PC-3 (cell line): ENCODE measurements at regions not wholly inside any gene's neighbourhood (a gene's known extent, or its start where the extent isn't known, plus 50 kb on each side); places are given as distances from the start of the nearest gene placed in this dataset.

Experiments
- ATAC-seq: fragments of 200-7000 bp; cut with Tn5 transposase; 2 replicates; pipeline ENCODE4 v1.9.1; 2020; ENCODE audit warnings: mild to moderate bottlenecking, moderate library complexity
- BruUV-seq: library from RNA; stranded (reverse); fragments of 400-500 nt; replicated peaks from 2 replicates; lab custom pipeline; 2021; lab: Mats Ljungman, UMichigan
- CTCF ChIA-PET: fragments of 300-600 bp; sonication (Branson Sonifier 250); formaldehyde crosslinking; loops from one replicate; lab custom pipeline; 2022; ENCODE audit warnings: antibody characterized with exemption; lab: Charles Lee
- POLR2A ChIA-PET: fragments of 300-600 bp; sonication (Branson Sonifier 250); formaldehyde crosslinking; loops from one replicate; lab custom pipeline; 2022; ENCODE audit warnings: antibody characterized with exemption; ENCODE audit not compliant: unreplicated experiment; lab: Charles Lee
- DNase-seq: peaks from one replicate; pipeline ENCODE4 v3.0.0-alpha.2; 2015
- H2AFZ ChIP-seq: fragments of 300-600 bp; sonication (generic); 2 replicates; pipeline ENCODE4 v1.6.0; 2016; ENCODE audit warnings: antibody characterized with exemption, low read length
- H3F3A ChIP-seq: fragments of 300-600 bp; sonication (generic); one replicate; pipeline ENCODE4 v1.6.0; 2017; ENCODE audit warnings: antibody characterized with exemption, low read length, control low read depth, mild to moderate bottlenecking; ENCODE audit not compliant: unreplicated experiment
- H3K27ac ChIP-seq: fragments of 300-600 bp; sonication (generic); 2 replicates; pipeline ENCODE4 v1.5.1; 2016; ENCODE audit warnings: mild to moderate bottlenecking, low read length
- H3K27me3 ChIP-seq: fragments of 300-600 bp; sonication (generic); 2 replicates; pipeline ENCODE4 v1.6.1; 2016; ENCODE audit warnings: low read length, mixed read lengths
- H3K36me3 ChIP-seq: fragments of 300-600 bp; sonication (generic); 2 replicates; pipeline ENCODE4 v1.6.1; 2016; ENCODE audit warnings: low read depth, mixed run types, low read length, mixed read lengths
- H3K4me1 ChIP-seq: fragments of 300-600 bp; sonication (generic); 2 replicates; pipeline ENCODE4 v1.5.1; 2016; ENCODE audit warnings: low read length; ENCODE audit not compliant: insufficient read depth
- H3K4me2 ChIP-seq: fragments of 300-600 bp; sonication (generic); 2 replicates; pipeline ENCODE4 v1.6.0; 2016; ENCODE audit warnings: low read length
- H3K4me3 ChIP-seq: fragments of 300-600 bp; sonication (generic); 2 replicates; pipeline ENCODE4 v1.5.1; 2016; ENCODE audit warnings: mild to moderate bottlenecking, low read length, mixed read lengths
- H3K79me2 ChIP-seq: fragments of 300-600 bp; sonication (generic); 2 replicates; pipeline ENCODE4 v1.6.1; 2017; ENCODE audit warnings: low read length, mixed read lengths
- H3K9ac ChIP-seq: fragments of 300-600 bp; sonication (generic); 2 replicates; pipeline ENCODE4 v1.6.0; 2016; ENCODE audit warnings: mild to moderate bottlenecking, low read length
- H3K9me2 ChIP-seq: fragments of 300-600 bp; sonication (generic); replicated peaks from 2 replicates; pipeline ENCODE4 v1.6.1; 2016; ENCODE audit warnings: mixed run types, low read length, mixed read lengths
- H3K9me3 ChIP-seq: fragments of 300-600 bp; sonication (generic); 2 replicates; pipeline ENCODE4 v1.6.1; 2016; ENCODE audit warnings: low read length, mixed read lengths
- H4K20me1 ChIP-seq: fragments of 300-600 bp; sonication (generic); 2 replicates; pipeline ENCODE4 v1.6.1; 2016; ENCODE audit warnings: low read length, mixed read lengths
- EZH2 ChIP-seq: fragments of 300-600 bp; sonication (generic); IDR thresholded peaks from one replicate; pipeline ENCODE4 v1.6.1; 2017; ENCODE audit warnings: antibody characterized with exemption, mild to moderate bottlenecking, low read length; ENCODE audit not compliant: unreplicated experiment
- EZH2phosphoT487 ChIP-seq: fragments of 300-600 bp; sonication (generic); IDR thresholded peaks from 2 replicates; pipeline ENCODE4 v1.6.1; 2018; ENCODE audit warnings: mild to moderate bottlenecking, antibody characterized with exemption, low read length, borderline replicate concordance
- intact Hi-C: fragments of 100-400 bp; cut with micrococcal nuclease; formaldehyde crosslinking; loops from 2 replicates; pipeline ENCODE4 v1.9.0; 2023
- TF ChIP-seq, protein P1 (sequence below): fragments of 300-600 bp; sonication (generic); conservative IDR thresholded peaks from 2 replicates; pipeline ENCODE4 v1.5.1; 2017; ENCODE audit warnings: antibody characterized with exemption, low read depth, mild to moderate bottlenecking, low read length

DNA sequence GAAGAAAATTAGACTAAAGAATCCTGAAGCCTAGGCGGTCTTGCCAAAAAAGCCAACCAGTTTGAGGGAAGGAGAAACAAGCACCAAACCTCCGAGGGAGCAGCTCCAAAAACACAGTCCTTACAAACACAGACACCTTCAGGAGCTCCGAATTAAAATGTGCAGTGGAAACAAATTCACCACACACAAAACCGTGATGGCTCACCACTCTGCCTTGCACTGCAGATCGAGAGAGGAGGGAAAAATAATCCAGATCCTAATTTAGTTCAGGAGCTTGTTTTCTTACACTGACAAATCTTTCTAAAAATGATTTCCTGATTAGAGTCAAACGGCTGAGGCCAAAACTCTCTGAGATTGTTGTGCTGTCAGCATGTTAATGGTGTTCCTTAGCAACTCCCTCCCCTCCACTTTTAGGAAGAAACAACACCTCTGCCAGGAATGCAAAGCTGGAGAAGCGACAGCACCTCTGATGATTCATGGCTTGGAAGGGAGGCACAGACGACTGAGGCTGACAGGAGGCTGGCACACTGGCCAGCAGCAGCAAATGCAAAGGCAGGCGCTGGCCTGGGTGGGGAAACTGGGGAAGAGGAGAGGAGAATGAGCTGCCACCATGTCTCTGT is 249.4 kb upstream of the KLHL29 start:
- H3K79me2 ChIP-seq = no peaks in the 10 kb centered on the region
- peak; percentile 17 for DNase-seq
- TF ChIP-seq EZH2 (no peak), EZH2phosphoT487 (no peak)
- TF ChIP-seq, protein P1, sequence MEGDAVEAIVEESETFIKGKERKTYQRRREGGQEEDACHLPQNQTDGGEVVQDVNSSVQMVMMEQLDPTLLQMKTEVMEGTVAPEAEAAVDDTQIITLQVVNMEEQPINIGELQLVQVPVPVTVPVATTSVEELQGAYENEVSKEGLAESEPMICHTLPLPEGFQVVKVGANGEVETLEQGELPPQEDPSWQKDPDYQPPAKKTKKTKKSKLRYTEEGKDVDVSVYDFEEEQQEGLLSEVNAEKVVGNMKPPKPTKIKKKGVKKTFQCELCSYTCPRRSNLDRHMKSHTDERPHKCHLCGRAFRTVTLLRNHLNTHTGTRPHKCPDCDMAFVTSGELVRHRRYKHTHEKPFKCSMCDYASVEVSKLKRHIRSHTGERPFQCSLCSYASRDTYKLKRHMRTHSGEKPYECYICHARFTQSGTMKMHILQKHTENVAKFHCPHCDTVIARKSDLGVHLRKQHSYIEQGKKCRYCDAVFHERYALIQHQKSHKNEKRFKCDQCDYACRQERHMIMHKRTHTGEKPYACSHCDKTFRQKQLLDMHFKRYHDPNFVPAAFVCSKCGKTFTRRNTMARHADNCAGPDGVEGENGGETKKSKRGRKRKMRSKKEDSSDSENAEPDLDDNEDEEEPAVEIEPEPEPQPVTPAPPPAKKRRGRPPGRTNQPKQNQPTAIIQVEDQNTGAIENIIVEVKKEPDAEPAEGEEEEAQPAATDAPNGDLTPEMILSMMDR = no peak
- no peaks in the 10 kb centered on the region for H3K9me2 ChIP-seq
- H3K4me2 ChIP-seq = no peak overlapping the region
- H2AFZ ChIP-seq = no peak overlapping the region
- H3K9me3 ChIP-seq = no peaks in the 10 kb centered on the region
- no peaks in the 10 kb centered on the region for H3K27me3 ChIP-seq
- no peaks in the 10 kb centered on the region for H3K4me1 ChIP-seq
- no peak overlapping the region for H3K9ac ChIP-seq
- intact Hi-C loops = no loop called here
- no peak overlapping the region for H3K4me3 ChIP-seq
- POLR2A ChIA-PET = no interaction called here
- CTCF ChIA-PET = no interaction called here
- H3F3A ChIP-seq = no peaks in the 10 kb centered on the region
- ATAC-seq = no peak
- no peak overlapping the region for H3K27ac ChIP-seq
- no TSS peak for BruUV-seq
- H4K20me1 ChIP-seq = no peaks in the 10 kb centered on the region
- H3K36me3 ChIP-seq = no peaks in the 10 kb centered on the region

DNA sequence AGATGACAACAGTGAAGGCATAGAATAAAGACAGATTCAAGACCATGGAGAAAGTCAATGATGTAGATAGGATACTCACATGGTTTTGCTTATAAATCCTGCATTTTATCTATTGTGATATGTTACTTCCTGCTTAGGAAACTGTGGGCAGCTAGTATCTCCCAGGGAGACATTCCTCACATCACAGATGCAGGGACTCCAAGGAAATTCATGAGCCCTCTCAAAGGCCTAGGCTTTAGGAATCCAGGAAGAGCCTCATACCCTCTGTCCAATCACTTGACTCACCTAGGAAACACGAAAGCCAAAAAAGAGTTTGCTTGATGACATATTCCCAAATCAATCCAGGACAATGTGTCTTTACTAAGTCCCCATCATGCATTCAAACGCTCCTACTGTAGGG is 247.8 kb upstream of the KLHL29 start:
- H3K4me3 ChIP-seq = no peak overlapping the region
- H3K79me2 ChIP-seq = no peaks in the 10 kb centered on the region
- DNase-seq (no peak), ATAC-seq (no peak)
- H2AFZ ChIP-seq = no peak overlapping the region
- no peaks in the 10 kb centered on the region for H3K27me3 ChIP-seq
- H3K9ac ChIP-seq = no peak overlapping the region
- no peak for TF ChIP-seq EZH2
- no peak for TF ChIP-seq EZH2phosphoT487
- TF ChIP-seq, protein P1 = no peak
- H3K4me1 ChIP-seq = no peaks in the 10 kb centered on the region
- CTCF ChIA-PET = no interaction called here
- H3K36me3 ChIP-seq = no peaks in the 10 kb centered on the region
- H3K27ac ChIP-seq = no peak overlapping the region
- no peaks in the 10 kb centered on the region for H3K9me3 ChIP-seq
- intact Hi-C loops = no loop called here
- POLR2A ChIA-PET = no interaction called here
- no peaks in the 10 kb centered on the region for H4K20me1 ChIP-seq
- no peaks in the 10 kb centered on the region for H3F3A ChIP-seq
- no peak overlapping the region for H3K4me2 ChIP-seq
- no peaks in the 10 kb centered on the region for H3K9me2 ChIP-seq
- no TSS peak for BruUV-seq

DNA sequence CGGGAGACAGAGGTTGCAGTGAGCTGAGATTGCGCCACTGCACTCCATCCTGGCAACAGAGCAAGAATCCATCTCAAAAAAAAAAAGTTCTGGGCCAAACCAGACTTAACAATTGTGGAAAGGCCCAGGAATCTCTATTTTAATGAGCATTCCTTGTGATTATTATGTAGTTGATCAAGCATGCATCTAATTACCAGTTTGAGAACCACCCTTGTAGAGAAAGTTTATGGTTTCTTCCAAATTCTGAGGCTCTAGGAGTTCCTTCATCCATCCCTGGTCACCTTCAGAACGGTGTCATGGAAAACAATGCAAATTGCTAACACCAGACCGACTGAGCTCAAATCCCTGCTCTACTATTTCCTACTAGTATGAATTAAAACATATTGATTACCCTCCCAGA is 246.3 kb upstream of the KLHL29 start:
- Histone ChIP-seq H3K4me2 (no peak overlapping the region), H3K9ac (no peak overlapping the region), H3K36me3 (no peaks in the 10 kb centered on the region), H3K9me3 (no peaks in the 10 kb centered on the region), H3F3A (no peaks in the 10 kb centered on the region), H4K20me1 (no peaks in the 10 kb centered on the region), H3K79me2 (no peaks in the 10 kb centered on the region), H3K9me2 (no peaks in the 10 kb centered on the region), H3K27me3 (no peaks in the 10 kb centered on the region), H3K27ac (no peak overlapping the region), H3K4me1 (no peaks in the 10 kb centered on the region), H3K4me3 (no peak overlapping the region), H2AFZ (no peak overlapping the region)
- no peak for ATAC-seq
- DNase-seq = no peak
- POLR2A ChIA-PET = no interaction called here
- intact Hi-C loops = no loop called here
- BruUV-seq = no TSS peak
- TF ChIP-seq, protein P1 = no peak
- no peak for TF ChIP-seq EZH2phosphoT487
- TF ChIP-seq EZH2 = no peak
- CTCF ChIA-PET = no interaction called here
